ENCODE measurements at regions not wholly inside any gene's neighbourhood (a gene's known extent, or its start where the extent isn't known, plus 50 kb on each side); places are given as distances from the start of the nearest gene placed in this dataset.
"Not testable (repeated sequence)": the region's sequence is repeated elsewhere in the genome, so short reads cannot be mapped to it uniquely, and the experiment has no call there.

DNA sequence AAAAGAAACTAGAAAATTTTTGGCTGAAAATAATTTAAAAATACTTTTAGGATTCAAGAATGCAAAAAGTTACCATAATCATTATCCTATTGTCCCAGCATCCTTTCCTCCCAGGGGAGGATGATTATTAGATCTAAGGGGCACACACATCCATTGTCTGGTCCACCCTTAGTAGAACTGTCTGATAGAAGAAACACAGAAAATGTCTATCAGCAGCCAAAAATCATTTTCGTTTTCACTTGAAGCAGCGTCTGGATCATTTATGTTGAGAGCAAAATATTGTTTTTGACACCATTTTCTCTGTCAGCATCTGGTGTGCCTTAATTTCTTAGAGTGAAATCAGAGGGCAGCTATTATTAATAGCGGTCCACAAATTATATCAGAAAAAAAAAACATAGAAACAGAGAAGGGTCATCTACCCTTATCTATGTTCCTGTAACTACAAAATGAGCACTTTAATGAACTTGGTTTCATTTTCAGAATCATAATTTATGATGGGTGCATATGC is 446.3 kb downstream of the TRAM1L1 start:
- no peak for DNase-seq

DNA sequence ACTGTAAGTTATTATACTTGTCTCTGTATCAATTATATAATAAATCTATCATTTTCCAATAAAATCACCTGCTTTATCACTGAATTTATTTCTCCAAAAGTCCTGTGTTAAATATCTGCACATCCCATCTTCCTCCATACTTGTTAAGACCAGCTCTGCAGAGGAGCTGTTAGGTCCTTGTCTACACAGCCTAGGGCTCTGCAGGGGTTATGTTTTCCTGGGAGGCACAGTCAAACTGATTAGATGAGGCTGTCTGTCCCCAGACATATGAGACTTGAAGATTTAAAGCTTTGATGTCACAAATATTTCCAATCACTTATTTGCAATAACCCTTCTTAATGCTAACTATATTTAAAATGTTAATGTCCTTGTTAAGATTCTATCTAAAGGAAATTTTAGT is 446.8 kb downstream of the TRAM1L1 start:
- DNase-seq = no peak

DNA sequence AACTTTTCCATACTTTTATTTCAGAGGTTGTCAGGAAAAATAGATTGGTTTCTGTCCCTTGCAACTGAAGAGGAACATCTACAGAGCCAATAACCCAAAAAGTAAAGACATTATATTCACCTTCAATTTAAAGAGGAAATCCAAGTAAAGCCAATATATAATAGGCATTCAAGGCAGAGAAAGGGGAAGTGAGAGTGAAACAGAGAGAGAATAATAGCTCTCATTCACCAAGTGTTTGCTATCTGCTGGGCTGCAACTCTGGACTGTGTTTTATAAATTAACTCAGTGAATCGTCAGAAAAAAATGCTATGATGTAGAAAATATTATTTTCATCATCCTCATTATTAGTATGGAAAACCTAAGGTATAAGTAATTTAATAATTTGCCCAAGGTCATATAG is 448.5 kb downstream of the TRAM1L1 start:
- DNase-seq = no peak

DNA sequence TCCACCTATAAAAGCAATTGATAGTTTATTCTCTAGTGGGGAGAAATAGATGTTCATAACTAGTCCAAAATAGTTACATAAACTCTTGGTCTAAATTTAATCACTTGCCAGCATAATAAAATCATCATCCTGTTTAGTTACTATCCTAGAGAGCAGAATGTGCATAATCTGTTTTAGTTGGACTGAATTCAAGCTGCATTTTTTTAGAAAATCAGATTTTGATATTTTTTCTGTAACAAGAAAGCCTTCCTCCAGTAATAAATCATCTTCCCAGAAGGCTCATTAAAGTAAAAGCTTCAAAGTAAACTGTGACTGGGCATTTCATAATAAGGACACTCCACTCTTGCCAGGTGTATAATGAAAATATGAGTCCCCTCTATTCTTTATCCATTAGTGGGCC is 453.1 kb downstream of the TRAM1L1 start:
- peak; percentile 0 for DNase-seq

DNA sequence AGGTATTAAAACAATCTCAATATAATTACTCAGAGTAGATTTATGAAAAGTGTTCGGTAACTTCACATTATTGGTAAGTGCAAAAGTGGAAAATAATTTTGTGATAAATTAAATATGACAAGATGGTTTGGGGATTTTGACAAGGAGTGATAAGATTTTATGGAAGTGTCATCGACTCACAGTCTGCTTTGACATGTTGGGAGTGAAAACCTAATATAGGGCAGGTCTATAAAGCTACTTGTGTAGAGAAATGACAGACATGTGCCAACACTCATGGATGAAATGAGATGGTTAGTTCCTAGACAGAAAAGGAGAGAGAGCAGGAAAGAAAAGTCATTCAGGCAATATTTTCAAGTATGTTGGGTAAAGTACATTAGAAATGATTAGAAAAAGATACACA is 456.8 kb downstream of the TRAM1L1 start:
- DNase-seq = no peak

DNA sequence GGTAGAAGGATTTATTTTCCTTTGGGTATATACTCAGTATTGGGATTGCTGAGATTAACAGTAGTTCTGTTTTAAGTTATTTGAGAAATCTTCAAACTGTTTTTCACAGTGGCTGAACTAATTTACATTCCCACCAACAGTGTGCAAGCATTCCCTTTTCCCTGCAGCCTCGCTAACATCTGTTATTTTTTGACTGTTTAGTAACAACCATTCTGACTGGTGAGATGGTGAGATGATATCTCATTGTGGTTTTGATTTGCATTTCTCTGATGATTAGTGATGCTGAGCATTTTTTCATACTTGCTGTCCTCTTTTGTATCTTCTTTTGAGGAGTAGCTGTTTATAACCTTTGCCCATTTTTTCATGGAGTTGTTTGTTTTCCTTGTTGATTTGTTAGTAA is 457.8 kb downstream of the TRAM1L1 start:
- peak; percentile 1 for DNase-seq

DNA sequence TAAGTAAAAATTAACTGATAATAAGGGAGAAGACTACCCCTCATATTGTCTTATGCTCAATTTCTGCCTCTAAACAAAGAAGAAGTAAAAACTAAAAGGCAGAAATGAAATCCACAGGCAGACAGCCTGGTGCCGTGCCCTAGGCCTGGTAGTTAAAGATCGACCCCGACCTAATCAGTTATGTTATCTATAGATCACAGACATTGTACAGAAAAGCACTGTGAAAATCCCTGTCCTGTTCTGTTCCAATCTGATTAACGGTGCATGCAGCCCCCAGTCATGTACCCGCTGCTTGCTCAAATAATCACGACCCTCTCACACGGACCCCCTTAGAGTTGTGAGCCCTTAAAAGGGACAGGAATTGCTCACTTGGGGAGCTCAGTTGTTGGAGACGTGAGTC is 465.9 kb downstream of the TRAM1L1 start:
- DNase-seq = not testable (repeated sequence)

DNA sequence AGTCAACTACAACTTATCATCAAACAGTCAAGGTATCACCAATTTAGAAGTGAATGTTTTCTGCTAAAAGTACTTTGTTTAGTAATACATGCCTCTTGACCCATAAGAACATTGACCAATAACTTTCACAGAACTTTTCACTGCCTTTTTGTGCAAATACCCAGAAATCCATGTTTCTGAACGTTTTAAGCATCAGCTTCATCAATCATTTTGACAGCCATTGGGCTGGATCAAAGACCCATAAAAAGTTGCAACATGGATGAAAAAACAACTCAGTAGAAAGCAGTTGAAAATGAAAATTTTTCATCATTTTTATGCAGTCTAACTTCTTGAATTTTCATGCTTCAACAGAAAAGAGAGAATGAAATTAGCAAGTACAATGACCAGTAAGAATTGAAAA is 466.7 kb downstream of the TRAM1L1 start:
- no peak for DNase-seq

DNA sequence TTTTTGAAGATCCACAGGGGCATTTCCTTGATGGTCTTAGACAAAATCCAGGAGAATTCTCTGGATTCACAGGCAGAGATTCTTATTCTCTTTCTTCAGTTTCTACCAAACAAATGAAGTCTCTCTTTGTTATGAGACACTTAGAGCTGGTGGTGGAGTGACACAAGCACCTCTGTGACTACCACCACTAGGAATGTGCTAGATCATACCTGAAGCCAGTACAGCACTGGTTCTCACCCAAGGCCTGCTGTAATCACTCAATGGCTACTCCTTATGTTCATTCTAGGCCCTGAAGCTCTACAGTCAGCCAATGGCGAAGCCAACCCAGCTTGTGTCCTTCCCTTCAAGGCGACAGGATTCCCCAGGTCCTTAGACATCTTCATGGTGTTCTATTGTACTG is 482.3 kb downstream of the TRAM1L1 start:
- no peak for DNase-seq

DNA sequence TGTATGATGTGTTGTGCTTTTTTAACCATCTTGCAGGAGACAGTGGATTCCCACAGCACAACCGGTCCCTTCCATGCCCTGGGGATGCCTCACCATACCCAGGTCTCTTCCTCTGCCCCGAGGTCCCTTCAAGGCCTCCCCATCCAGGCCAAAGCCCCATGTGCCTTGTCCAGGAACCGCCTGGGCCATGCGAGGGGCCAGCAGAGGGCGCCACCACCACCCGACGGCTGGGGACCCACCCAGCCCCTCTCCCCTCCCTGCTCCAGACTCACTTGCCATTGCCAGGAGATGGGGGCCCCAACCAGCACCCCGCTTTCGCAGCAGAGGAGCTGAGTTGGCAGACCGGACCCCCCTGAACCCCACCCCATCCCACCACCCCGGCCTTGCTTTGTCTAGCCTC is 485.5 kb downstream of the TRAM1L1 start:
- no peak for DNase-seq

DNA sequence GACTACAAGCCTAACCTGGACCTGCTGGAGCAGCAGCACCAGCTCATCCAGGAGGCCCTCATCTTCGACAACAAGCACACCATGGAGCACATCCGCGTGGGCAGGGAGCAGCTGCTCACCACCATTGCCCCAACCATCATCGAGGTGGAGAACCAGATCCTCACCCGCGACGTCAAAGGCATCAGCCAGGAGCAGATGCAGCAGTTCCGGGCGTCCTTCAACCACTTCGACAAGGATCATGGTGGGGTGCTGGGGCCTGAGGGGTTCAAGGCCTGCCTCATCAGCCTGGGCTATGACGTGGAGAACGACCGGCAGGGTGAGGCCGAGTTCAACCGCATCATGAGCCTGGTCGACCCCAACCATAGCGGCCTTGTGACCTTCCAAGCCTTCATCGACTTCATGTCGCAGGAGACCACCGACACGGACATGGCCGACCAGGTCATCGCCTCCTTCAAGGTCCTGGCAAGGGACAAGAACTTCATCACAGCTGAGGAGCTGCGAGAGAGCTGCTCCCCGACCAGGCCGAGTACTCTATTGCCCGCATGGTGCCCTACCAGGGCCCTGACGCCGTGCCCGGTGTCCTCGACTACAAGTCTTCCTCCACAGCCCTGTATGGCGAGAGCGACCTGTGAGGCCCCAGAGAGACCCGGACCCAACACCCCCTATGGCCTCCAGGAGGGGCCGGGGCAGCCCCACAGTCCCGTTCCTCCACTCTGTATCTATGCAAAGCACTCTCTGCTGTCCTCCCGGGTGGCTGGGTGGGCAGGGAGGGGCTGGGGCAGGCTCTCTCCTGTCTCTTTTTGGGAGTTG is 486.2 kb downstream of the TRAM1L1 start:
- DNase-seq = no peak

DNA sequence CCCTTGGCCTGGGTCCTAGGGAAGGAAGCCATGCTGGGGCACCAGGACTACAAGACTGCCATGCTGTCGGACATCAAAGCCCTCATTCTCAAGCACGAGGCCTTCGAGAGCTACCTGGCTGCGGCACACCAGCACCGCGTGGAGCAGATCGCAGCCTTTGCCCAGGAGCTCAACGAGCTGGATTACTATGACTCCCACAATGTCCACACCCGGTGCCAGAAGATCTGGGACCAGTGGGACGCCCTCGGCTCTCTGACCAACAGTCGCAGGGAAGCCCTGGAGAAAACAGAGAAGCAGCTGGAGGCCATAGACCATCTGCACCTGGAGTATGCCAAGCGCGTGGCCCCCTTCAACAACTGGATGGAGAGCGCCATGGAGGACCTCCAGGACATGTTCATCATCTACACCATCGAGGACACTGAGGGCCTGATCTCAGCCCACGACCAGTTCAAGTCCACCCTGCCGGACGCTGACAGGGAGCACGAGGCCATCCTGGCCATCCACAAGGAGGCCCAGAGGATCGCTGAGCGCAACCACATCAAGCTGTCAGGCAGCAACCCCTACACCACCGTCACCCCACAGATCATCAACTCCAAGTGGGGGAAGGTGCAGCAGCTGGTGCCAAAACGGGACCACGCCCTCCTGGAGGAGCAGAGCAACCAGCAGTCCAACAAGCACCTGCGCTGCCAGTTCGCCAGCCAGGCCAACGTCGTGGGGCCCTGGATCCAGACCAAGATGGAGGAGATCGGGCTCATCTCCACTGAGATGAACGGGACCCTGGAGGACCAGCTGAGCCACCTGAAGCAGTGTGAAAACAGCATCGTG is 487.0 kb downstream of the TRAM1L1 start:
- DNase-seq = no peak

DNA sequence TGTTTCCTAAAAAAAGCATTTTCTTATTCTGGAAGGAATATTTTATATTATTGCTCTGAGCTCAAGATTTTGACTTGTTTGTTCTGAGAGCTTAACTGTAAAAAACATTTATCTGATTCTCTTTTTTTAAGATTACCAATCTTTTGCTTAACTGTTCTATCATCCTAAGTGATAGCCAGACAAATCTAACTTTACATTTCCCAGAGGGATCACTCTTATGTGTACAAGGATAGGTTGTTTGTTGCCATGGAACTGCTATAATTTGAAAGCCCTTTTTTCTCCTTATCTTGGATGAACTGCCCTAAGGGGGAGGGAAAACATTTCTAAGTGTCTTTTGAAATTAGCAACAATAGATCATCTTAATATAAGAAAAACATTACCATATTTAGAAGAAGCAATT is 494.7 kb downstream of the TRAM1L1 start:
- DNase-seq = no peak

DNA sequence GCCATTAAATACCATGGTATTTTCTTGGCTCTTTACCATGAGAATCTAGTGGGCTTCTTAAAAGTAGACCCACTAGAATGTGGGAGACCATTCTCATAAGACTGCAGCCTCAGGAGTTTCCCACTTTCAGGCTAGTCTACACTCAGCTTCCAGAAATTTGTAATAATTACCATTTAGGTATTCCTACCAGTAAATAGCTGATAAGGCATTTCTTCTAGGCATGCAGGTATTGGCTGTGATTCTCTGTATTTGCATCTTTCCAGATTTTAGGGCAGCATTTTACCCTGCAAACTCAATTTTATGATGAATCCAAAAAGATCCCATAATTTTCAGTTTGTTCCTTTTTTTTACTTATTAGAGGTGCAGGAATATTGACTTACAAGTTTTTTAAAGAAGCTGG is 496.6 kb downstream of the TRAM1L1 start:
- DNase-seq = no peak

DNA sequence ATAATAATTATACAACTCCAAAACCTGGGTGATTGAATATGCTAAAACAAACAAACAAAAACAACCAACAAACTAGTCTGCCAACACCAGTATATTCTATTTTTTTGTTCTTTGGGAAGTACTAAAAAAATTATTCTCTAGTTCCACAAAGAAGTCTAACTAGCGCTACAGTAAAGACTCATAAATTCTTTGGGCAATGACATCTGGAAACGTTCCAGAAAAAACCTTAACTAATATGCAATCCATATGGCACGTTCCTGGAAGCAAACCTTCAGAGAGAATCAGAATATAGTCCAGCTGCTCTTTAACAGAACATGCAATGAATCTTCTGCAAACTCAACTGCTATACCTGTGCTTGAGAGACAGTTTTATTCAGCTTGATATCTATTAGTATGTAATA is 500.1 kb downstream of the TRAM1L1 start:
- peak; percentile 3 for DNase-seq

DNA sequence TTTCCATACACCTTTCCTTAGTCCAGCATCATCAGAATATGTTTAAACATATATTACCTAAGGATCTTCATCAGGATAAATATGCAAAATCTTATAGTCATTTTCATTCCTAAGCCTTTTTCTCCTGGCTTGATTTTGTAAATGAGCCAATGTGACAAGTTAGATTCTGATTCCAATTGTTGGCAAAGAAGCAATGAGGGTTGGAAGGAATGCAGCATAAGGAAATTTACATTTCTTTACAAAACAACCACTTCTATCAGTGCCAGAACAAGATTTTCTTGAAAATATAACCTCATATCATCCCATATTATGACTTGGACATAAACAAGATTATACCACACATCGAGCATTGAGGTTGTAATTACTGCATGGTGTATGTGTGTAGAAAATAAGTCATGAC is 508.1 kb downstream of the TRAM1L1 start:
- no peak for DNase-seq

DNA sequence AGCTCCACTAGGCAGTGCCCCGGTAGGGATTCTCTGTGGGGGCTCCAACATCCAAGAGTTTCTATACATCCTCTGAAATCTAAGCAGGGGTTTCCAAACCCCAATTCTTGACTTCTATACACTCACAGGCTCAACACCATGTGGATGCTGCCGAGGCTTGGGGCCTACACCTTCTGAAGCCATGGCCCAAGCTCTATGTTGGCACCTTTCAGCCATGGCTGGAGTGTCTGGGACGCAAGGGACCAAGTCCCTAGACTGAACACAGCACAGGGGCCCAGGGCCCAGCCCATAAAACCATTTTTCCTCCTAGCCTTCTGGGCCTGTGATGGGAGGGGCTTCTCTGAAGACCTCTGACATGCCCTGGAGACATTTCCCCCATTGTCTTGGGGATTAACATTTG is 511.8 kb downstream of the TRAM1L1 start:
- no peak for DNase-seq

DNA sequence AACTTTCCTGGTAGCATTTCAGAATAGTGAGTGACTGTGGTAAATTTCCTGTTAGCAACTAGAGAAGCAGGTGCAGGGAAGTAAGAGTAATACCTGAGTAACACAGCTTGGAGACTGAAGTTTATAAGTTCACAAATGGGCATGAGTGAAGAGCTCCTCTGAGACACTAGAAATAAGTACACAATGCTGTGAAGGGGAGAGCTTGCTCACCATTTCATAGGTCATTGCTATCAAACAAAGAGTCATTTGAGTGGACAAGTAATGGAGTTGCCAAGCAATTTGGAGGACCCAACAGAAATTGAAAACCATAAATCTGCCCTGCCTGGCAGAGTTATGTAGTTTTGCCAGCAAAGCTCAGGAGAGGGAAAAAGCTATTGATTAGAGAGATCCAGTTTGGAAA is 523.6 kb downstream of the TRAM1L1 start:
- no peak for DNase-seq

DNA sequence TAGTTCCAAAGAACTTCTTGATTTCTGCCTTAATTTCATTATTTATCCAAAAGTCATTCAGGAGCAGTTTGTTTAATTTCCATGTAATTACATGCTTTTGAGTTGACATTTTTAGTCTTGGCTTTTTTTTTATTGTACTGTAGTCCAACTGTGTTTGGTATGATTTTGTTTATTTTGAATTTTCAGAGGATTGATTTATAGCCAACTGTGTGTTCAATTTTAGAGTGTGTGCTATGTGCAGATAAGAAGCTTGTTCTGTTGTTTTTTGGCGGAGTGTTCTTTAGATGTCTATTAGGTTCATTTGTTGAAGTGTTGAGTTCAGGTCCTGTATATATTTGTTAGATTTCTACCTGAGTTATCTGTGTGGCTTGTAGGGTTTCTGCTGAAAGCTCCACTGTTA is 533.6 kb downstream of the TRAM1L1 start:
- DNase-seq = no peak

DNA sequence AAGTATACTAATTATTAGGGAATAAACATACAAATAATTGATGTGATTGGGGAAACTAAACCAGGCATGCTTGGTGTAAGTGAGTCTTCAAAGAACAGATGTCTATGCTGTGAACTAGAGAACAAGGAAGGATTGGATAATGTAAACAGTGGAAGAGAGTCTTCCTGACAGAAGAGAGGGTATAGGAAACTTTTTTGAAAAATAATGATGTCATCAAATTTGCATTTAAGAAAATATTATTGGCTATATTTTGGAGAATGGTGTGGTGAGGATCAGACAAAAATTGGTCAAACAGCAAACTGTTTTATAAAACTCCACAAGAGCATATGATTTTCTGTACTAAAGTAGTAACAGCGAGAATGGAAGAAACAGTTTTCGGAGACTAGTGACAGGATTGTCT is 537.7 kb downstream of the TRAM1L1 start:
- DNase-seq = no peak

DNA sequence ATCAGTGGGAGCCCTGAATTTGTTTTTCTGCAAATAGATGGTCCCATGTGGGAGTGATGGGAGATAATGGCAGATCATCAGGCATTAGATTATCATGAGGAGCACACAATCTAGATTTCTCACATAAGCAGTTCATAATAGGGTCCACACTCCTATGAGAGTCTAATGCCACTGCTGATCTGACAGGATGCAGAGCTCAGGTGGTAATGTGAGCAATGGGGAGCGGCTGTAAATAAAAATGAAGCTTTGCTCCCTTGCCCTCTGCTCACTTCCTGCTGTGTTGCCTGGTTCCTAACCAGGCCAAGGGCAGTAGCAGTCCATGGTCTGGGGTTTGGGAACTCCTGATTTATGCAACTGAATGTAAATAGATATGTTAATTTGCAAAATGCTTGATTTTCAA is 538.6 kb downstream of the TRAM1L1 start:
- no peak for DNase-seq

DNA sequence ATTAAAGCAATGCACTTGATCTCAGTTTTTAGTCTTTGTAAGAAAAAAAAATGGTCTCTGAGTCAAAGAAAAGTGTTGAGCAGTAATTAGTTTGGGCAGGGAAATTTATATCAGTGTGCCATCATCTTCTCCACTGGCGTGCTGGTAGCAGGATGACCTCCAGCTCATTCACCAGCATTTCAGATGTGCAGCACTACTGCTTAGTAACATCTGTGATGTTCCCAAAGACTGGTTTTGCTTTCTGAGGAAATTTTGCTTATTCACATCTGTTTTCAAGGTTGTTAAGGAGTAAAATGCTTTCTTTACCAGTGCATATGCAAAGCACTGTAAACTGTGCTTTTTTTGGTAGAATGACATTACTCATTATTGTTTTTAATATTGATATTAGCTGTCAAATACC is 540.4 kb downstream of the TRAM1L1 start:
- DNase-seq = no peak

DNA sequence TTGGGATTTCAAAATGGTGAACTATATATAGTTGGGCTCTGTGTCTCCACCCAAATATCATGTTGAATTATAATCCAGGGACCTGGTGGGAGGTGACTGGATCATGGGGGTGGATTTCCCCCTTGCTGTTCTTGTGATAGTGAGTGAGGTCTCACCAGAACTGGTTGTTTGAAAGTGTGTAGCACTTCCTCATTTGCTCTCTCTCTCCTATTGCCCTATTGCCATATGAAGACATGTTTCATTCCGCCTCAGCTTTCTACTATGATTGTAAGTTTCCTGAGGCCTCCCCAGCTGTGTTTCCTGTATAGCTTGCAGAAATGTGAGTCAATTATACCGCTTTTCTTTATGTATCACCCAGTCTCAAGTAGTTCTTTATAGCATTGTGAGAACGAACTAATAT is 545.6 kb downstream of the TRAM1L1 start:
- DNase-seq = no peak

DNA sequence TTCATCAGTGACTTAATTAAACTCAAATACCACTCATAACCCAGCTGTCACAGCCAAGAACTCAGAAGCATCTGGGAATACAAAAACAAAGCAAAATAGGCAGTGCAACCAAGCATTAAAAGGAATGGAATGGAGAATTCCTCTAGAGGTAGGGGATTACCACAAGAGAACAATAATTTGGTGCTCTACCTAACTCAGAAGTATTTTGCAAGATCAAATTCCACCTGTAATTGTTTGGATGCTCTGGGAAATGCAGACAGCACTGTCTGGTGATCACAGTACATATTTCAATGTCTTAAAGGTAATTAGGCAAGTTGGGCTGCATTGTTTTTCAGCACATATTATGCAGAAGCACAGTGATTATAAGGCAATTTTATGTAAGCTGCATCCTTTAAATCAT is 547.5 kb downstream of the TRAM1L1 start:
- DNase-seq = no peak
